Left lung (tissue), 4 donors: ENCODE measurements at regions not wholly inside any gene's neighbourhood (a gene's known extent, or its start where the extent isn't known, plus 50 kb on each side); places are given as distances from the start of the nearest gene placed in this dataset.
A peak's percentile ranks its signal among the peaks of the same experiment; 100 is the strongest.

Experiments
- ATAC-seq: fragments of 200-7000 bp; cut with Tn5 transposase; one replicate; pipeline ENCODE4 v1.9.1; 2020; ENCODE audit warnings: moderate library complexity
- DNase-seq, 4 donors: peaks; one replicate each; pipeline ENCODE4 v3.0.0-alpha.2; 2013 to 2020
- H3K27ac ChIP-seq, 2 donors: fragments of 200-600 bp; sonication (generic) in 1 of 2; one replicate each; pipeline versions ENCODE4 v1.5.0 to v1.8.0; 2020 to 2021
- H3K27me3 ChIP-seq, 2 donors: fragments of 200-600 bp; sonication (generic) in 1 of 2; one replicate each; pipeline versions ENCODE4 v1.5.0 to v1.8.0; 2020 to 2021
- H3K36me3 ChIP-seq, 2 donors: fragments of 200-600 bp; sonication (generic) in 1 of 2; one replicate each; pipeline versions ENCODE4 v1.5.0 to v1.8.0; 2020 to 2021
- H3K4me1 ChIP-seq, 2 donors: fragments of 200-600 bp; one replicate each; pipeline ENCODE4 v1.8.0; 2021
- H3K4me3 ChIP-seq, 2 donors: fragments of 200-600 bp; sonication (generic) in 1 of 2; one replicate each; pipeline versions ENCODE4 v1.5.0 to v1.8.0; 2020 to 2021; ENCODE audit warnings: mild to moderate bottlenecking in 1 of 2
- H3K9me3 ChIP-seq, 2 donors: fragments of 200-600 bp; sonication (generic) in 1 of 2; one replicate each; pipeline versions ENCODE4 v1.5.0 to v1.8.0; 2020 to 2021
- intact Hi-C, 2 donors: fragments of 100-400 bp; cut with DNase I; formaldehyde crosslinking; loops; one replicate each; pipeline versions ENCODE4 v1.11.2 to v1.14.2; 2022
- TF ChIP-seq, protein P1 (sequence below), 2 donors: fragments of 200-600 bp; sonication (generic) in 1 of 2; IDR thresholded peaks; one replicate each; pipeline versions ENCODE4 v1.5.0 to v1.8.0; 2021; ENCODE audit warnings: antibody characterized with exemption in 2 of 2
- donor health status: DM: no; HTN: yes; CAD: no.
- donor health status: DM: no; HTN: no; CAD: no.

DNA sequence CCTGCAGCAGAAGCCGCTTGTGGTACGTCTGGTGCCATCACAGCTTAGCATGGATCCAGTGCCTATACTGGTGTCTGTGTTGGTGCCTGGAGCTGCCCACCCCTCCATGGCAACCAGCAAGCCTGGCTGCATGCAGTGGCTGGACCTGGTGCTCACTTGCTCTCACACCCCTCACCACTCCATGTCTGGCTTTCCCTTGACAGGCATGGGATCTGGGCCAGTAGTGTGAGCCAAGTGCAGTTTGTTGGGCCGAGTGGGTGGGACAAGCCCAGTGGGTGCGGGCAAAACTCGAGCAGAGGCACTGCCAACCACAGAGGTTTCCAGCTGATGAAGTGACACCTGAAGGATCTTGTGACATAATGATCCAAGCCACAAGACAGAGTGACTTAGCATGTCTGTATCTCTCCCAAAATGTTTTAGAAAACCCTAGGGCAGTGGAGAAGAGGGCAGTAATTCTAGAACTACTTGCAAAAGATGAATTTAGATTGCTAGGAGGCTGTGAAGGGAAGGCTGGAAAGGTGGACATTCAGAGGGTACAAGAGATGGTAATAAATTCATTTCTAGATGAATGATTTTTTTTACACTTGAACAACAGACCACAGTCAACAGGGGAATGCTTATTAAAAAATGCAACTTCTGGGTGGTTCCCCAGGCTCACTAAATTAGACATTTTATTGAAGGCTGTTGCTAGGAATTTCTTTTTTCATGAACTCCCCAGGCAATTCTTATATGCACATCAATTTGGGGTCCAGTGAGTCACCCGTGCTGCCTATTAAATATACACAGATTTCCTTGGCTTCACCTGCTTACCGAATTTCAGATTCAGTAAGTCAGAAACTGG lies 660.3 kb downstream of the TLR4 start:
- Histone ChIP-seq H3K27ac (no peak overlapping the region), H3K4me1 (no peaks in the 10 kb centered on the region), H3K36me3 (no peaks in the 10 kb centered on the region), H3K4me3 (no peak overlapping the region), H3K27me3 (no peaks in the 10 kb centered on the region), H3K9me3 (peaks cover 0 to 17% of the 10 kb centered on the region in 2 donors)
- peak in 1 of 4 donors; percentile 28 for DNase-seq
- intact Hi-C loops = no loop called here
- TF ChIP-seq, protein P1, sequence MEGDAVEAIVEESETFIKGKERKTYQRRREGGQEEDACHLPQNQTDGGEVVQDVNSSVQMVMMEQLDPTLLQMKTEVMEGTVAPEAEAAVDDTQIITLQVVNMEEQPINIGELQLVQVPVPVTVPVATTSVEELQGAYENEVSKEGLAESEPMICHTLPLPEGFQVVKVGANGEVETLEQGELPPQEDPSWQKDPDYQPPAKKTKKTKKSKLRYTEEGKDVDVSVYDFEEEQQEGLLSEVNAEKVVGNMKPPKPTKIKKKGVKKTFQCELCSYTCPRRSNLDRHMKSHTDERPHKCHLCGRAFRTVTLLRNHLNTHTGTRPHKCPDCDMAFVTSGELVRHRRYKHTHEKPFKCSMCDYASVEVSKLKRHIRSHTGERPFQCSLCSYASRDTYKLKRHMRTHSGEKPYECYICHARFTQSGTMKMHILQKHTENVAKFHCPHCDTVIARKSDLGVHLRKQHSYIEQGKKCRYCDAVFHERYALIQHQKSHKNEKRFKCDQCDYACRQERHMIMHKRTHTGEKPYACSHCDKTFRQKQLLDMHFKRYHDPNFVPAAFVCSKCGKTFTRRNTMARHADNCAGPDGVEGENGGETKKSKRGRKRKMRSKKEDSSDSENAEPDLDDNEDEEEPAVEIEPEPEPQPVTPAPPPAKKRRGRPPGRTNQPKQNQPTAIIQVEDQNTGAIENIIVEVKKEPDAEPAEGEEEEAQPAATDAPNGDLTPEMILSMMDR (IDR thresholded peaks at IDR 0.05) = no peak
- no peak for ATAC-seq

GRCh38 chr9:118366228-118366627 lies 662.0 kb downstream of the TLR4 start:
- Histone ChIP-seq H3K4me1 (no peaks in the 10 kb centered on the region), H3K9me3 (peaks cover 0 to 17% of the 10 kb centered on the region in 2 donors), H3K27ac (no peak overlapping the region), H3K4me3 (no peak overlapping the region), H3K36me3 (no peaks in the 10 kb centered on the region), H3K27me3 (no peaks in the 10 kb centered on the region)
- DNase-seq (no peak), ATAC-seq (no peak)
- intact Hi-C loops = no loop called here
- TF ChIP-seq, protein P1 (IDR thresholded peaks at IDR 0.05) = no peak

DNA sequence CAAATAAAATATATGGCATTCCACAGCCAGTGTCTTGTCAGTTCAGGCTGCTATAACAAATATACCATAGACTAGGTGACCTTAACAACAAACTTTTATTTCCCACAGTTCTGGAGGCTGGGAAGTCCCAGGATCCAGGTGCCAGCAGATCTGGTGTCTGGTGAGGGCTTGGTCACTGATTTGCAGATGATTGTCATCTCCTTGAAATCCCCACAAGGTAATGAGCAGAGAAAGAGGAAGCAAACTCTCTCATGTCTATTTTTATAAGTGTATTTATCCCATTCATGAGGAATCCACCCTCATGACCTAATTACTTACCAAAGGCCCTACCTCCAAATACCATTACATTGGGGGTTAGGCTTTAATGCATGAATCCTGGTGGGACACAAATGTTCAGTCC lies 663.2 kb downstream of the TLR4 start:
- H3K4me3 ChIP-seq = no peak overlapping the region
- intact Hi-C loops = no loop called here
- H3K36me3 ChIP-seq = no peaks in the 10 kb centered on the region
- DNase-seq (no peak), ATAC-seq (no peak)
- H3K27me3 ChIP-seq = no peaks in the 10 kb centered on the region
- no peak overlapping the region for H3K27ac ChIP-seq
- H3K4me1 ChIP-seq = no peaks in the 10 kb centered on the region
- peaks cover 0 to 17% of the 10 kb centered on the region in 2 donors for H3K9me3 ChIP-seq
- TF ChIP-seq, protein P1 (IDR thresholded peaks at IDR 0.05) = no peak

DNA sequence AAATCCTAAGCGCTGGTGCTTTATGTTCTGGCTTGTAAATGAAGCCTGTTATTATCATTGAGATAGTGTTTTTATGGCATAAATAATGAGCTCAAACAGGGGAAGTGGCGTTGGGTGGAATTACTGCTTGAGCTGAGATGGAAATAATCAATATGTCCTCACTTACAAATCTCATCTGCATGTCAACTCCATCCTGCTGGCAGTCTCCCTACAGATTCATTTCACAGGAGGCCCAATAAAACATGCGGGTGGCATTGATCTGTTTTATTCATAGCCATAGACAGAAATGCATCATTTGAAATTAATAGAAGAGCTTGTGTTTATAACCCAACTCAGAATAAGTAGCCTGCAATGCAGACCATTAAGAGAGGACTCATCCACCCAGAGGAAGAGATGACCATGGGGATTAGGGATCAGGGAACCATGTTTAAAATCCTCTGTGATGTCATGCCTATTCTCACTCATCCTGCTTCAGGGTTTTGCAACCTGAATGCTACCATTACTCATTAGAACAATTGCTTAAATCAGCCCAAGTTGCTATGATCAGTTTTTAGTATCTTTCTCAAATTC lies 680.4 kb downstream of the TLR4 start:
- Histone ChIP-seq H3K4me1 (no peaks in the 10 kb centered on the region), H3K4me3 (no peak overlapping the region), H3K36me3 (no peaks in the 10 kb centered on the region), H3K27ac (no peak overlapping the region), H3K9me3 (no peaks in the 10 kb centered on the region), H3K27me3 (no peaks in the 10 kb centered on the region)
- no peak for DNase-seq
- intact Hi-C loops = no loop called here
- ATAC-seq = no peak
- TF ChIP-seq, protein P1 (IDR thresholded peaks at IDR 0.05) = no peak

DNA sequence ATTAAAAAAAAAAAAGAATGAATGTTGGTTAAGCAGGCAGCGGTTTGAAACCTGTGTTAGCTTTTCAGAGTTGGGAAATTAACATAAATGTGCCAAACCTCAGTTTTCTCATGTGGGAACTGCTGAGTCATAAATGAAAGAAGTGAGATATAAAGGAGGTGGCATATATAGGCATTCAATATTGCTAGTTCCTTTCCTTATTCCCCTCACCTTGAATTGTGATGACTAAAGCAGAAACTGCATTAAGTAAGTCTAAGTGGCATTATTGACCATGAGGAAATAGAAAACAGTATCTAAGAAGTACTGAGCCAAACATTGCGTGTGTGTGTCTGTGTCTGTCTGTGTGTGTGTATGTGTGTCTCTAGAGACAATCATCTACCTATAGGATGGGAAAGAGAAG lies 691.2 kb downstream of the TLR4 start:
- H3K4me1 ChIP-seq = no peaks in the 10 kb centered on the region
- intact Hi-C loops = no loop called here
- no peaks in the 10 kb centered on the region for H3K27me3 ChIP-seq
- DNase-seq = no peak
- H3K4me3 ChIP-seq = no peak overlapping the region
- no peaks in the 10 kb centered on the region for H3K9me3 ChIP-seq
- no peak overlapping the region for H3K27ac ChIP-seq
- TF ChIP-seq, protein P1 (IDR thresholded peaks at IDR 0.05) = no peak
- no peaks in the 10 kb centered on the region for H3K36me3 ChIP-seq
- ATAC-seq = no peak
